Fibroblast of villous mesenchyme (primary cell): ENCODE measurements at regions not wholly inside any gene's neighbourhood (a gene's known extent, or its start where the extent isn't known, plus 50 kb on each side); places are given as distances from the start of the nearest gene placed in this dataset.

Experiments
- DNase-seq: peaks from one replicate; pipeline ENCODE4 v3.0.0-alpha.2; 2010; ENCODE audit warnings: low read depth
- H3K4me3 ChIP-seq: 2 replicates; pipeline ENCODE4 v1.5.1; 2011; ENCODE audit warnings: low read depth, mild to moderate bottlenecking, low read length
- CTCF ChIP-seq: IDR thresholded peaks from 2 replicates; pipeline ENCODE4 v1.5.1; 2012; ENCODE audit warnings: low read depth, mild to moderate bottlenecking, low read length; ENCODE audit not compliant: insufficient read depth

DNA sequence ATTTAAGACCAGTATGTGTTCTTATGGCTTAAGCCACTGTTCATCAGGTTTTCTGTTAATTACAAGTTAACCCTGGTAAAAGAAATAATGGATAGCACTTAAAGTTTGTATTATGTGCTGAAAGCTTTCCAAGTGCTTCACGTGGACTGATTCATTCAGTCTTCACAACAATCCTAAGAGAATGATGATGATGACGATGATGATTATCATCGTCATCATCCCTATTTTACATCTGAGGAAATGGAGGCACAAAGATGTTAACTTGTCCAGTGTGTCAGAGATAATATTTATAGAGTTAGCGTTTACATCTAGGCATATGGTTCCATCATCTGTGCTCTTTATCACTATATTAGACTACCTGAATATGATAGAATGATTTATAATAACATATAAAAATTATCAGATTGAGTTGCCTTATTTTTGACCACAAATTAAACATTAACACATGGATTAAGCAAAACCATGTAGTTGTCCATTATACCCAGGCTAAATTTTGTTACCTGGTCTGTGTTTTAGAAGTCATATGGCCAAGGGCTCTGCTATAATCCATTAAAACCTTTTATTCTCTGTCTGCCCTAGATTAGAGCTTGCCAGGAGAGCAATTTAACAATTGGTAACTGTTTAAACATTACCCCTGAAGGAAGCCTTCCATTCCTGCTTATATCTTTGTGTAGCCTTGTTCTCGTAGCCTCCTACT, 102.3 kb upstream of the MAP3K1 start:
- no peak for TF ChIP-seq CTCF
- no peak for DNase-seq
- H3K4me3 ChIP-seq = no peak overlapping the region

GRCh38 chr5:56710826-56711590, 104.3 kb upstream of the MAP3K1 start:
- peak; percentile 71 for DNase-seq
- no peak overlapping the region for H3K4me3 ChIP-seq
- no peak for TF ChIP-seq CTCF

GRCh38 chr5:56706504-56706903, 108.8 kb upstream of the MAP3K1 start:
- no peak for DNase-seq
- H3K4me3 ChIP-seq = no peak overlapping the region
- no peak for TF ChIP-seq CTCF

DNA sequence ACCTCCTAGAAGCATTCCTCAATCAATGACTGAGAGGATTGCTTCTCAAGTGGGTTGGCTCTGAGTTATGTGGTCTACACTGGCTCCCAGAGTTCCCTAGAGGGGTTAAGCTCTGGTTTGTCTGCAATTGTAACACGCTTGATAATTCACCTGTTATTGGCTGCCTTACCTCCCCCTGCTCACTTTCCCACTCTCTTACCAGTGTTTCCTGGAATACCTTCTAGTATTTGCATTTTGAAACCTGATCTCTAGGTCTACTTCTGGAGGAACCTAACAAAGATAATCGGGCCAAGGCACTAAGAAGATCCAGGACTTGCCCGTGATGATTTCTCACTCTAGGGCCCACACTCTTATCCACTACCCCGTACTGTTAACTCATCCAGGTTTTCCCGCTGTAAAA, 110.1 kb upstream of the MAP3K1 start:
- no peak for TF ChIP-seq CTCF
- no peak overlapping the region for H3K4me3 ChIP-seq

GRCh38 chr5:56703952-56704351, 111.4 kb upstream of the MAP3K1 start:
- TF ChIP-seq CTCF = no peak
- no peak overlapping the region for H3K4me3 ChIP-seq
- DNase-seq = no peak

More for the DNA sequence above, 110.1 kb upstream of the MAP3K1 start:
- no peak for DNase-seq

GRCh38 chr5:56700711-56701110, 114.6 kb upstream of the MAP3K1 start:
- TF ChIP-seq CTCF = no peak
- no peak overlapping the region for H3K4me3 ChIP-seq
- no peak for DNase-seq

- no peak for DNase-seq
- no peak for TF ChIP-seq CTCF
- H3K4me3 ChIP-seq = no peak overlapping the region
These were observed 115.8 kb upstream of the MAP3K1 start for GRCh38 chr5:56699538-56699937.
